ENCODE measurements at regions not wholly inside any gene's neighbourhood (a gene's known extent, or its start where the extent isn't known, plus 50 kb on each side); places are given as distances from the start of the nearest gene placed in this dataset.

- no TSS peak for BruUV-seq (replicated peaks)
- FAIRE-seq, result no peak
Observed at GRCh38 chr19:27675771-27676170, 1537.2 kb downstream of the UQCRFS1 start.

GRCh38 chr19:27674701-27675100 lies 1538.2 kb downstream of the UQCRFS1 start:
- FAIRE-seq, result no peak
- CTCF ChIA-PET, result no interaction called here

More at GRCh38 chr19:27675771-27676170, 1537.2 kb downstream of the UQCRFS1 start:
- intact Hi-C loops (cut with micrococcal nuclease) (no loop called here), dilution Hi-C loops (cut with MboI; ENCODE audit: extremely low pct_ligation_motif_present, low sequenced_read_pairs) (no loop called here)
- Histone ChIP-seq H3K27ac (ENCODE audit: insufficient read depth, low read depth, low read length) (no peak overlapping the region), H3K4me1 (ENCODE audit: control insufficient read depth, extremely low read depth, insufficient read depth, low read length) (no peaks in the 10 kb centered on the region), H3K9me1 (replicated peaks; ENCODE audit: control insufficient read depth, extremely low read depth, insufficient read depth, low read length) (no peaks in the 10 kb centered on the region), H3K79me2 (ENCODE audit: control insufficient read depth, insufficient read depth, low read length) (no peaks in the 10 kb centered on the region), H3K27me3 (ENCODE audit: control insufficient read depth in 2 of 2, insufficient read depth in 2 of 2, low read length in 2 of 2) (no peaks in the 10 kb centered on the region), H2AFZ (ENCODE audit: low read depth, low read length) (no peak overlapping the region), H3K9me3 (replicated peaks; ENCODE audit: control insufficient read depth, insufficient read depth, low read length) (no peaks in the 10 kb centered on the region), H4K20me1 (replicated peaks; ENCODE audit: control insufficient read depth, extremely low read depth, insufficient read depth, low read length) (no peaks in the 10 kb centered on the region), H3K36me3 (ENCODE audit: control insufficient read depth in 2 of 2, extremely low read depth in 1 of 2, insufficient read depth in 2 of 2, low read length in 2 of 2) (no peaks in the 10 kb centered on the region), H3K4me2 (ENCODE audit: insufficient read depth, low read length) (no peak overlapping the region), H3K4me3 (replicated peaks in 1 of 3; ENCODE audit: insufficient read depth in 1 of 3, low read depth in 1 of 3, low read length in 3 of 3) (no peak overlapping the region), H3K9ac (replicated peaks; ENCODE audit: extremely low read depth, insufficient read depth, low read length) (no peak overlapping the region)
- ChIA-PET POLR2A (no interaction called here), CTCF (no interaction called here)
- no peak for DNase-seq (ENCODE audit: low read depth, low spot score)
- TF ChIP-seq EZH2 (IDR thresholded peaks at IDR 0.05; ENCODE audit: borderline replicate concordance, low read depth, low read length, severe bottlenecking) (no peak), FOS (IDR thresholded peaks at IDR 0.05; ENCODE audit: borderline replicate concordance, insufficient read depth, low read length) (no peak), CTCF (IDR thresholded peaks at IDR 0.05; ENCODE audit: extremely low read depth in 1 of 2, insufficient read depth in 1 of 2, low read depth in 1 of 2, low read length in 2 of 2) (no peak)

More at GRCh38 chr19:27674701-27675100, 1538.2 kb downstream of the UQCRFS1 start:
- Histone ChIP-seq H3K9me3 (replicated peaks; ENCODE audit: control insufficient read depth, insufficient read depth, low read length) (no peaks in the 10 kb centered on the region), H4K20me1 (replicated peaks; ENCODE audit: control insufficient read depth, extremely low read depth, insufficient read depth, low read length) (no peaks in the 10 kb centered on the region), H3K27ac (ENCODE audit: insufficient read depth, low read depth, low read length) (no peak overlapping the region), H3K4me2 (ENCODE audit: insufficient read depth, low read length) (no peak overlapping the region), H2AFZ (ENCODE audit: low read depth, low read length) (no peak overlapping the region), H3K36me3 (ENCODE audit: control insufficient read depth in 2 of 2, extremely low read depth in 1 of 2, insufficient read depth in 2 of 2, low read length in 2 of 2) (no peaks in the 10 kb centered on the region), H3K79me2 (ENCODE audit: control insufficient read depth, insufficient read depth, low read length) (no peaks in the 10 kb centered on the region), H3K9ac (replicated peaks; ENCODE audit: extremely low read depth, insufficient read depth, low read length) (no peak overlapping the region), H3K27me3 (ENCODE audit: control insufficient read depth in 2 of 2, insufficient read depth in 2 of 2, low read length in 2 of 2) (no peaks in the 10 kb centered on the region), H3K4me1 (ENCODE audit: control insufficient read depth, extremely low read depth, insufficient read depth, low read length) (no peaks in the 10 kb centered on the region), H3K9me1 (replicated peaks; ENCODE audit: control insufficient read depth, extremely low read depth, insufficient read depth, low read length) (no peaks in the 10 kb centered on the region), H3K4me3 (replicated peaks in 1 of 3; ENCODE audit: insufficient read depth in 1 of 3, low read depth in 1 of 3, low read length in 3 of 3) (no peak overlapping the region)
- dilution Hi-C loops (cut with MboI; ENCODE audit: extremely low pct_ligation_motif_present, low sequenced_read_pairs), result no loop called here
- POLR2A ChIA-PET, result no interaction called here
- intact Hi-C loops (cut with micrococcal nuclease), result no loop called here
- no peak for DNase-seq (ENCODE audit: low read depth, low spot score)
- no peak for TF ChIP-seq CTCF (IDR thresholded peaks at IDR 0.05; ENCODE audit: extremely low read depth in 1 of 2, insufficient read depth in 1 of 2, low read depth in 1 of 2, low read length in 2 of 2)
- no peak for TF ChIP-seq JUN (IDR thresholded peaks at IDR 0.05; ENCODE audit: borderline replicate concordance, insufficient read depth, insufficient read length, low read depth)
- TF ChIP-seq POLR2A (IDR thresholded peaks at IDR 0.05; ENCODE audit: low read depth, low read length), result no peak
- no peak for TF ChIP-seq EZH2 (IDR thresholded peaks at IDR 0.05; ENCODE audit: borderline replicate concordance, low read depth, low read length, severe bottlenecking)
- TF ChIP-seq MAX (IDR thresholded peaks at IDR 0.05; ENCODE audit: insufficient read depth, insufficient read length), result no peak
- TF ChIP-seq FOS (IDR thresholded peaks at IDR 0.05; ENCODE audit: borderline replicate concordance, insufficient read depth, low read length), result no peak
- TF ChIP-seq GATA2 (IDR thresholded peaks at IDR 0.05; ENCODE audit: insufficient read depth, insufficient read length, low read depth, low read length), result no peak
- no peak for TF ChIP-seq POLR2AphosphoS5 (IDR thresholded peaks at IDR 0.05; ENCODE audit: insufficient read depth, low read depth, low read length)
- no peak for TF ChIP-seq MYC (IDR thresholded peaks at IDR 0.05; ENCODE audit: low read depth, low read length)
- no TSS peak for BruUV-seq (replicated peaks)

Data from endothelial cell of umbilical vein (primary cell).